Liver (tissue), 8 donors: ENCODE measurements at regions not wholly inside any gene's neighbourhood (a gene's known extent, or its start where the extent isn't known, plus 50 kb on each side); places are given as distances from the start of the nearest gene placed in this dataset.

Source experiments
- DNase-seq: peaks from one replicate; pipeline ENCODE4 v3.0.0-alpha.2; 2017; ENCODE audit warnings: low spot score
- H3K27ac ChIP-seq, 2 donors: one replicate each; pipeline ENCODE4 v1.7.0; 2013; ENCODE audit warnings: inconsistent platforms in 2 of 2, low read length in 2 of 2, control low read depth in 1 of 2, low read depth in 1 of 2, mild to moderate bottlenecking in 1 of 2
- H3K27me3 ChIP-seq, 4 donors: one replicate each; pipeline versions ENCODE4 v1.6.1 to v1.7.0; 2013; ENCODE audit warnings: low read length in 3 of 4, inconsistent platforms in 1 of 4, mild to moderate bottlenecking in 1 of 4, moderate library complexity in 1 of 4; ENCODE audit not compliant: control insufficient read depth in 4 of 4, insufficient read depth in 4 of 4
- H3K36me3 ChIP-seq, 4 donors: one replicate each; pipeline versions ENCODE4 v1.6.1 to v1.7.0; 2013; ENCODE audit warnings: low read length in 3 of 4, mild to moderate bottlenecking in 3 of 4, low read depth in 1 of 4, moderate library complexity in 1 of 4; ENCODE audit not compliant: control insufficient read depth in 4 of 4, insufficient read depth in 3 of 4
- H3K4me1 ChIP-seq, 4 donors: one replicate each; pipeline versions ENCODE4 v1.6.1 to v1.7.0; 2013; ENCODE audit warnings: low read length in 3 of 4, mild to moderate bottlenecking in 3 of 4, moderate library complexity in 1 of 4; ENCODE audit not compliant: control insufficient read depth in 4 of 4, insufficient read depth in 4 of 4
- H3K4me3 ChIP-seq, 3 donors: one replicate each; pipeline versions ENCODE4 v1.6.1 to v1.7.0; 2013; ENCODE audit warnings: low read length in 3 of 3, control low read depth in 1 of 3, low read depth in 1 of 3, mild to moderate bottlenecking in 1 of 3
- H3K9ac ChIP-seq, 2 donors: one replicate each; pipeline ENCODE4 v1.7.0; 2013; ENCODE audit warnings: low read length in 2 of 2, mild to moderate bottlenecking in 2 of 2, moderate library complexity in 2 of 2, control low read depth in 1 of 2, low read depth in 1 of 2
- H3K9me3 ChIP-seq, 4 donors: one replicate each; pipeline versions ENCODE4 v1.6.1 to v1.7.0; 2013; ENCODE audit warnings: low read length in 3 of 4; ENCODE audit not compliant: control insufficient read depth in 4 of 4
- ATF3 ChIP-seq: IDR thresholded peaks from 2 replicates; pipeline ENCODE4 v1.6.1; 2016; ENCODE audit warnings: antibody characterized with exemption
- EGR1 ChIP-seq, 2 donors: IDR thresholded peaks; 2 replicates each; pipeline ENCODE4 v1.6.1; 2016 to 2018; ENCODE audit warnings: antibody characterized with exemption in 2 of 2, low read depth in 2 of 2
- FOXA1 ChIP-seq: IDR thresholded peaks from 2 replicates; pipeline ENCODE4 v1.6.1; 2016; ENCODE audit warnings: antibody characterized with exemption
- FOXA2 ChIP-seq: IDR thresholded peaks from 2 replicates; pipeline ENCODE4 v1.6.1; 2016; ENCODE audit warnings: antibody characterized with exemption
- GABPA ChIP-seq, 2 donors: IDR thresholded peaks in 1 of 2; conservative IDR thresholded peaks in 1 of 2; 2 replicates each; pipeline ENCODE4 v1.6.1; 2016; ENCODE audit warnings: antibody characterized with exemption in 2 of 2, mild to moderate bottlenecking in 1 of 2, moderate library complexity in 1 of 2
- HNF4A ChIP-seq, 2 donors: conservative IDR thresholded peaks; 2 replicates each; pipeline ENCODE4 v1.6.1; 2016; ENCODE audit warnings: antibody characterized with exemption in 2 of 2, mild to moderate bottlenecking in 2 of 2
- HNF4G ChIP-seq: IDR thresholded peaks from 2 replicates; pipeline ENCODE4 v1.6.1; 2016; ENCODE audit warnings: antibody characterized with exemption
- JUND ChIP-seq, 2 donors: IDR thresholded peaks; 2 replicates each; pipeline ENCODE4 v1.6.1; 2016; ENCODE audit warnings: antibody characterized with exemption in 2 of 2
- NR2F2 ChIP-seq: IDR thresholded peaks from 2 replicates; pipeline ENCODE4 v1.6.1; 2016; ENCODE audit warnings: antibody characterized with exemption
- RAD21 ChIP-seq, 2 donors: IDR thresholded peaks; 2 replicates each; pipeline ENCODE4 v1.6.1; 2016; ENCODE audit warnings: antibody characterized with exemption in 2 of 2, mild to moderate bottlenecking in 2 of 2
- RXRA ChIP-seq, 2 donors: IDR thresholded peaks; 2 replicates each; pipeline ENCODE4 v1.6.1; 2017 to 2018; ENCODE audit warnings: antibody characterized with exemption in 2 of 2, mild to moderate bottlenecking in 1 of 2
- SP1 ChIP-seq: IDR thresholded peaks from 2 replicates; pipeline ENCODE4 v1.6.1; 2018; ENCODE audit warnings: antibody characterized with exemption, mild to moderate bottlenecking
- TAF1 ChIP-seq: conservative IDR thresholded peaks from 2 replicates; pipeline ENCODE4 v1.6.1; 2016; ENCODE audit warnings: antibody characterized with exemption, mild to moderate bottlenecking
- YY1 ChIP-seq: IDR thresholded peaks from 2 replicates; pipeline ENCODE4 v1.6.1; 2016; ENCODE audit warnings: antibody characterized with exemption, mild to moderate bottlenecking
- ZBTB33 ChIP-seq: IDR thresholded peaks from 2 replicates; pipeline ENCODE4 v1.6.1; 2016; ENCODE audit warnings: antibody characterized with exemption
- WGBS: extraction: QIAGEN DNeasy Blood & Tissue Kit; methylation state at CpG from one replicate; pipeline ENCODE4 v1.1.7; 2013; 5-methylcytosine and 5-hydroxymethylcytosine counted together
- TF ChIP-seq, protein P1 (sequence below): fragments of 150-350 bp; IDR thresholded peaks from 2 replicates; pipeline ENCODE4 v1.5.1; 2017; ENCODE audit warnings: improper control_type of control experiment, low read depth, low read length; ENCODE audit not compliant: missing input control
- TF ChIP-seq, protein P2 (sequence below): IDR thresholded peaks from 2 replicates; pipeline ENCODE4 v1.6.1; 2016; ENCODE audit warnings: antibody characterized with exemption
- TF ChIP-seq, protein P3 (sequence below): IDR thresholded peaks from 2 replicates; pipeline ENCODE4 v1.6.1; 2016; ENCODE audit warnings: antibody characterized with exemption, mild to moderate bottlenecking
- donor health status: healthy.
- donor health status: healthy.
- donor health status: healthy.
- donor health status: healthy.
- donor health status: healthy.

DNA sequence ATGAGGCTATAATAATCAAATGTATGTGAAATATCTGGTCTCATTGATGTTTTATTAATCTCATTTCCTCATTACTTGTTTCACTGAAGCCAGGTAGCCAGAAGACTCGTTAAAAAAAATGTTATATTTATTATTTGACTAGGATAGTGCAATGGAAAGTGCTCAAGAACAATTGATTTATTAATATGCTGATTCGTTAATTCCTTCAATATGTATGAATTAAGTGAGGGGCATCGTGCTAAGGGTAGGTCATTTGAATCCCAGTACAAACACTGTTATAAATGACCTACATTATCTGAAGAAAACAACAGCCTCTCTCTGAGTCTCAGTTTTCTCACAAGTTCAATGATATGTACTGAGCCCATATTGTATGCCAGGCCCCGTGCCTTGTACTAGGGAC lies 214.2 kb upstream of the GPRIN3 start:
- H3K27ac ChIP-seq = no peak overlapping the region
- no peak overlapping the region for H3K9ac ChIP-seq
- DNase-seq = no peak
- H3K4me3 ChIP-seq = no peak overlapping the region
- 65% methylated on average over 4 of the region's 4 CpGs for WGBS
- H3K9me3 ChIP-seq = no peaks in the 10 kb centered on the region
- no peaks in the 10 kb centered on the region for H3K36me3 ChIP-seq
- no peaks in the 10 kb centered on the region for H3K4me1 ChIP-seq
- no peaks in the 10 kb centered on the region for H3K27me3 ChIP-seq
- TF ChIP-seq JUND (IDR thresholded peaks at IDR 0.05) (no peak), HNF4G (no peak), GABPA (IDR thresholded peaks at IDR 0.05 in 1 of 2, conservative IDR thresholded peaks at IDR 0.05 in 1 of 2) (no peak), NR2F2 (no peak), FOXA2 (no peak), HNF4A (conservative IDR thresholded peaks at IDR 0.05) (no peak), TAF1 (no peak), ATF3 (no peak), ZBTB33 (no peak), EGR1 (IDR thresholded peaks at IDR 0.05; ENCODE audit: low read depth in 2 of 2) (no peak), RXRA (IDR thresholded peaks at IDR 0.05) (no peak), FOXA1 (no peak), RAD21 (IDR thresholded peaks at IDR 0.05) (no peak)
- TF ChIP-seq, protein P1, sequence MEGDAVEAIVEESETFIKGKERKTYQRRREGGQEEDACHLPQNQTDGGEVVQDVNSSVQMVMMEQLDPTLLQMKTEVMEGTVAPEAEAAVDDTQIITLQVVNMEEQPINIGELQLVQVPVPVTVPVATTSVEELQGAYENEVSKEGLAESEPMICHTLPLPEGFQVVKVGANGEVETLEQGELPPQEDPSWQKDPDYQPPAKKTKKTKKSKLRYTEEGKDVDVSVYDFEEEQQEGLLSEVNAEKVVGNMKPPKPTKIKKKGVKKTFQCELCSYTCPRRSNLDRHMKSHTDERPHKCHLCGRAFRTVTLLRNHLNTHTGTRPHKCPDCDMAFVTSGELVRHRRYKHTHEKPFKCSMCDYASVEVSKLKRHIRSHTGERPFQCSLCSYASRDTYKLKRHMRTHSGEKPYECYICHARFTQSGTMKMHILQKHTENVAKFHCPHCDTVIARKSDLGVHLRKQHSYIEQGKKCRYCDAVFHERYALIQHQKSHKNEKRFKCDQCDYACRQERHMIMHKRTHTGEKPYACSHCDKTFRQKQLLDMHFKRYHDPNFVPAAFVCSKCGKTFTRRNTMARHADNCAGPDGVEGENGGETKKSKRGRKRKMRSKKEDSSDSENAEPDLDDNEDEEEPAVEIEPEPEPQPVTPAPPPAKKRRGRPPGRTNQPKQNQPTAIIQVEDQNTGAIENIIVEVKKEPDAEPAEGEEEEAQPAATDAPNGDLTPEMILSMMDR = no peak
- TF ChIP-seq, protein P2, sequence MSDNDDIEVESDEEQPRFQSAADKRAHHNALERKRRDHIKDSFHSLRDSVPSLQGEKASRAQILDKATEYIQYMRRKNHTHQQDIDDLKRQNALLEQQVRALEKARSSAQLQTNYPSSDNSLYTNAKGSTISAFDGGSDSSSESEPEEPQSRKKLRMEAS = no peak

DNA sequence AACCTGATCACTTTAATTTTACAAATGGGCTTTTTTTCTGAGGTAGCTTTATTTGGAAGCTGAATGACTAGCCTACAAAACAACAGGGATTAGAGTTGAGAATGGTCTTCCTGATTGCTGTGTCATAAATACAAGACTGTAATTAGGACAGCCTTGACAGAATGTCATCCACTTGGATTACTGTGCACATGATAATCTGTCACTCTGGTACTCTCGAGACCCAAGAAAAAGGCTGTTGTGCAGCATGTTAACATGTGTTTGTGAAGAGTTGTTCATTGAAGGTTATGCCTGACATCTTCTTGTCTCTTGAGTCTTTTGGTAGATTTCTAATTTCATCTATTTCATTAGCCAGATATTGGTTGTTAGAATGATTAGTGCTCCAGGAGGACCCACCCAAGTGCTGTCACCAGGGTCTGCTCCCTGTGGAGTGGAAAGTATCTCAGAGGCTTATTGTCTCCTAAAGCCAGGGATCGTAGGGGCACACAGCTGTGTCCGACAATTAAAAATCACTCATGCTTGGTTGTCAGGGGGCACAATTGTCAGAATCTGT lies 212.2 kb upstream of the GPRIN3 start:
- DNase-seq = no peak
- Histone ChIP-seq H3K4me1 (no peaks in the 10 kb centered on the region), H3K4me3 (no peak overlapping the region), H3K9ac (no peak overlapping the region), H3K27me3 (peaks cover 0 to 4% (median 0%) of the 10 kb centered on the region in 4 donors), H3K9me3 (no peaks in the 10 kb centered on the region), H3K36me3 (no peaks in the 10 kb centered on the region), H3K27ac (no peak overlapping the region)
- TF ChIP-seq GABPA (IDR thresholded peaks at IDR 0.05 in 1 of 2, conservative IDR thresholded peaks at IDR 0.05 in 1 of 2) = no peak
- TF ChIP-seq HNF4A (conservative IDR thresholded peaks at IDR 0.05) = no peak
- TF ChIP-seq, protein P3, sequence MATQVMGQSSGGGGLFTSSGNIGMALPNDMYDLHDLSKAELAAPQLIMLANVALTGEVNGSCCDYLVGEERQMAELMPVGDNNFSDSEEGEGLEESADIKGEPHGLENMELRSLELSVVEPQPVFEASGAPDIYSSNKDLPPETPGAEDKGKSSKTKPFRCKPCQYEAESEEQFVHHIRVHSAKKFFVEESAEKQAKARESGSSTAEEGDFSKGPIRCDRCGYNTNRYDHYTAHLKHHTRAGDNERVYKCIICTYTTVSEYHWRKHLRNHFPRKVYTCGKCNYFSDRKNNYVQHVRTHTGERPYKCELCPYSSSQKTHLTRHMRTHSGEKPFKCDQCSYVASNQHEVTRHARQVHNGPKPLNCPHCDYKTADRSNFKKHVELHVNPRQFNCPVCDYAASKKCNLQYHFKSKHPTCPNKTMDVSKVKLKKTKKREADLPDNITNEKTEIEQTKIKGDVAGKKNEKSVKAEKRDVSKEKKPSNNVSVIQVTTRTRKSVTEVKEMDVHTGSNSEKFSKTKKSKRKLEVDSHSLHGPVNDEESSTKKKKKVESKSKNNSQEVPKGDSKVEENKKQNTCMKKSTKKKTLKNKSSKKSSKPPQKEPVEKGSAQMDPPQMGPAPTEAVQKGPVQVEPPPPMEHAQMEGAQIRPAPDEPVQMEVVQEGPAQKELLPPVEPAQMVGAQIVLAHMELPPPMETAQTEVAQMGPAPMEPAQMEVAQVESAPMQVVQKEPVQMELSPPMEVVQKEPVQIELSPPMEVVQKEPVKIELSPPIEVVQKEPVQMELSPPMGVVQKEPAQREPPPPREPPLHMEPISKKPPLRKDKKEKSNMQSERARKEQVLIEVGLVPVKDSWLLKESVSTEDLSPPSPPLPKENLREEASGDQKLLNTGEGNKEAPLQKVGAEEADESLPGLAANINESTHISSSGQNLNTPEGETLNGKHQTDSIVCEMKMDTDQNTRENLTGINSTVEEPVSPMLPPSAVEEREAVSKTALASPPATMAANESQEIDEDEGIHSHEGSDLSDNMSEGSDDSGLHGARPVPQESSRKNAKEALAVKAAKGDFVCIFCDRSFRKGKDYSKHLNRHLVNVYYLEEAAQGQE = no peak
- no peak for TF ChIP-seq HNF4G
- TF ChIP-seq RXRA (IDR thresholded peaks at IDR 0.05) = no peak
- no peak for TF ChIP-seq FOXA2
- TF ChIP-seq JUND (IDR thresholded peaks at IDR 0.05) = no peak
- TF ChIP-seq, protein P1 = no peak
- no peak for TF ChIP-seq TAF1
- no peak for TF ChIP-seq ATF3
- no peak for TF ChIP-seq SP1
- TF ChIP-seq EGR1 (IDR thresholded peaks at IDR 0.05; ENCODE audit: low read depth in 2 of 2) = no peak
- TF ChIP-seq FOXA1 = no peak
- no peak for TF ChIP-seq RAD21 (IDR thresholded peaks at IDR 0.05)
- TF ChIP-seq NR2F2 = no peak
- no peak for TF ChIP-seq ZBTB33
- no peak for TF ChIP-seq YY1
- WGBS = 81% methylated on average over 3 of the region's 3 CpGs
